T1000 (cell line): ENCODE measurements at regions not wholly inside any gene's neighbourhood (a gene's known extent, or its start where the extent isn't known, plus 50 kb on each side); places are given as distances from the start of the nearest gene placed in this dataset.
"Not testable (repeated sequence)": the region's sequence is repeated elsewhere in the genome, so short reads cannot be mapped to it uniquely, and the experiment has no call there.

ENCODE experiments used
- DNase-seq: peaks from one replicate; lab custom pipeline; 2025; ENCODE audit warnings: mixed read lengths; lab: John Stamatoyannopoulos, UW

DNA sequence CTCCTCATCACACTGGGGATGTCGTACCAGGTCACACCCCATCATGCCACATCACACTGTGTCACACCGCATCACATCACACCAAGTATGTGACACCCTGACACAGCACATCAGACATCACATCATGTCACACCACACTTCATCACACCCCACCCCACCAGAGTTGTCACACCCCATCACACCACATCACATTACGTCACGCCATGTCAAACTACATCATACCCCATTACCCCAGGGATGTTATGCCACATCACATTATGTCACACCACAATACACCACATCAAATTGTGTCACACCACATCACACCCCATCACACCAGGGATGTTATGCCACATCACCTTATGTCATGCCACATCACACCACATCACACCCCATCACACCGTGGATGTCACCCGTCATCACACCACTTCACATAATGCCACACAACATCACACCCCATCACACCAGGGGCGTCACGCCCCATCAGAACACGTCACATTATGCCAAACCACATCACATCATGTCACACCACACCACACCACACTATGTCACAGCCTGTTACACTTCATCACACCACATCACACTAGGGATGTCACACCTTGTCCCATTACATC, 133.6 kb downstream of the TMEM121 start:
- DNase-seq, result no peak

DNA sequence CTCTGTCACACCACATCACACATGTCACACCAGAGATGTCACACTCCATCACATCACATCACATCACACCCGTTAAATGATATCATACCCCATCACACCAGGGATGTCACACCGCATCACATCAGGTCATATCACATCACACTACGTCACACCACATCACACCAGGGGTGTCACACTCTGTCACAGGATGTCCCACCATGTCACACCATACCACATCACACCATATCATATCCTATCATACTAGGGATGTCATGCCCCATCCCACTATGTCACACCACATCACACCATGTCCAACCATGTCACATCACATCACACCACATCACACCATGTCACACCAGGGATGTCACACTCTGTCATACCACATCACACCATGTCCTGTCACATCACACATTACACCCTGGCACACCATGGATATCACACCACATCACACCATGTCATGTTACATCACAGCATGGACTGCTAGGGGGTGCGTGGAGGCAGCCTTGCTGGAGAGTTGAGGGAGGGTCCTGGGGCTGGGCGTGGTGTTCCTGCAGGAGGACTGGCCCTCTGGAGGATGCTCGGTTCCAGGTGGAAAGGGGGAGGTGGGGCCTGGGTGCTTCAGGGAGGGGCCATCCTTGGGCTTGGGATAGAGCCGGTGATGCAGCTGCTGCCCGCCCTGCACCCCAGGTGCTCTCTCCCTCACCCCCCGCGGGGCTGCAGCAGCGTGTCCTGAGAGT, 134.6 kb downstream of the TMEM121 start:
- DNase-seq, result no peak

DNA sequence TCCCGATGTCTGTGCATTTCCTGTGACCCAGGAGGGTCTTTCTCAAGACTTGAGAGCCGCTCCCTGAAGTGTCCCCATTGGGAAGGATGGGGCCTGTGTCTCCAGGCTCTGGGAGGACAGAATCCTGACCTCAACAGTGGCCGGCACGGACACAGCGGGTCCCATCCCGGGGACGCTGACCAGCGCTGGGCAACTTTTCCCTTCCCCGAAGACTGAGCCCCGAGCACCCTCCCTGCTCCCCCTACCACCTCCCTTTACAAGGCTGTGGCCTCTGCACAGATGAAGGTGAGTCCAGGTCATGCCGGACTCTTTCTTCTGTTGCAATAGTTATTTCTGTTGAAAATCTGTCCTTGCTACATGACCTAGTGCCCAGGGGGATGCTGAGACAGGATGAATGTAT, 135.7 kb downstream of the TMEM121 start:
- DNase-seq, result not testable (repeated sequence)

DNA sequence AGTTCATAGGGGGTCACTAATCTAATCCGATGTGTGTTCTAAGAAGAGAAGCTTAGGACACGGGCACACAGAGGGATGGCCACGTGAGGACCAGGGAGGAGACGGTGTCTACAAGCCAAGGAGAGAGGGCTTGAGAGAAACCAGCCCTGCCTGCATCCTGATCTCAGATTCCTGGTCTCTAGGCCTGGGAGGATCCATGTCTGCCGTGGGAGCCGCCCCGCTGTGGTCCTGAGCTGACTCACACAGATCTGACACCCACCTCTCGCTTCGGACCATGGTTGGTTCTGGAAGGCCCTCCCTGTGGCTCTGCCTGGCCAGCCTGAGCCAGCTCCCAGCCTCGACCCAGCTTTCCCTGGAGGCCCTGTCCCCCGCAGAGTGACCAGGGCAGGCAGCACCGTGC, 136.2 kb downstream of the TMEM121 start:
- not testable (repeated sequence) for DNase-seq

DNA sequence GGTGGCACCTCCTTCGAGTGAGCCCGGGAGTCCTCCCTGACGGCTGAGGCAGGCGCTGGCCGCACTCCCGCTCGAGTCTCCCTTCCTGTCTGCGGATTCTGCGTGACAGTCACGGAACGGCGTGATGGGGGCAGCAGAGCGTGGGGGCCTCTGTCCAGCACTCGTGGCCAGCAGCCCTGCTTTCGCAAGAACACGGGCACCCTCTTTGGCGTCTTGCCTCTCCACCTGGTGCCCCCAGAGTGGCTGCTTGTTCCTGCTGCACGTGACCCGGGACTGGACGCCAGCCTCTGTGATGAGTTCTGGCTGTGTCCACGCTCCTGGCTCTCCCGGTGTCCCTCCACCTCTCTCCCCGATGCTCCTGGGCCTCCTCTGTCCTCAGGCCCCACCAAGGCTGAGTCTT, 136.9 kb downstream of the TMEM121 start:
- DNase-seq, result not testable (repeated sequence)

DNA sequence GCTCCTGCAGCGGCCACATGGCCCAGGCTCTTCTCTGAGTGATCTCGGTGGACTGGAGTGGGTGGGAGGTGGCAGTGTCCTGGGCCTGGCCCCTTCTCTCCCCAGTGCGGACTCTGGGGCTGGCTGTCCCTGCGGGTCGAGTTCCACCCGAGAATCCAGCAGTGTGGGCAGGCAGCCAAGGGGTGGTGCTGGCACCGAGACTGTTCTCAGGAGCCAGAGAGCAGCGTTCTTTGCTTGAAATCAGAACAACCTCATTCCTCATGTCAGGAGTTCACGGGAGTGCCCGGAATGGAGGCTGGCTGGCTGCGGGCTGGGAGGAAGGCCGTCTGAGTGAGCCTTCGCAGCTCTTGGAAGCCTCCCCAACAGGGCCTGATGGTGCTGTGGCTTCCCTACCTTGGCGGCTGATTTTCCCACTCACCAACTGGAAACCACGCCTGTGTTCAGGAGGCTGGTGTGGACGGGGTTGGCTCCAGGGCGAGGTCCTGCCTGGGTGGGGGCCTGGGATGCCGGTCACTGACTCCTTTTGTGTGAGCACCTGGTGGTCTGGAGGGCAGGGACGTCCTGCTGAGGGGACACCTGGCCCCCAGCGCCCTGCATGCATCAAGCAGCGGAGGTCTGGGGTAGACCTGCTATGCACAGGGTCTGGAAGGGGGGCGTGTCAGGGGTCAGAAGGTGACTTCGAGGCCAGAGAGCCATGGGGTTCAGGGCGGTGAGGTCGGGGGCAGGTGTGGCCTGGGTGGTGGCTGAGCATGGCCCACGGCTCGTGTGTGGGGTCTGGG, 137.6 kb downstream of the TMEM121 start:
- not testable (repeated sequence) for DNase-seq

DNA sequence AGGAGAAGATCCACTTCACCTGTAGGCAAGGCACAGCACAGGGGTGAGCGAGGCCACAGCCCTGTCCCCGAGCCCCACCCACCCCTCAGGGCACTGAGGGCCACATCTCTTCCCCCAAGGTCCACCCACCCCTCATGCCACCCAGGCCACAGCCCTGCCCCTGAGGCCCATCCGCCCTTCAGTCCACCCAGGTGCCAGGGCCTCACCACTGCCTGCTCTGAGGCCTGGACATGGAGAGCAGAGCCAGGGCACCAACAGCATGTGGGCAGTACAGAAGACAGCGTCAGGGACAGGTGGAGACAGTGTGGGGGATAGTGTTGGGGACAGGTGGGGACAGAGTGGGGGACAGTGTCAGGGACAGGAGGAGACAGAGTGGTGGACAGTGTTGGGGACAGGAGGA, 138.3 kb downstream of the TMEM121 start:
- no peak for DNase-seq

DNA sequence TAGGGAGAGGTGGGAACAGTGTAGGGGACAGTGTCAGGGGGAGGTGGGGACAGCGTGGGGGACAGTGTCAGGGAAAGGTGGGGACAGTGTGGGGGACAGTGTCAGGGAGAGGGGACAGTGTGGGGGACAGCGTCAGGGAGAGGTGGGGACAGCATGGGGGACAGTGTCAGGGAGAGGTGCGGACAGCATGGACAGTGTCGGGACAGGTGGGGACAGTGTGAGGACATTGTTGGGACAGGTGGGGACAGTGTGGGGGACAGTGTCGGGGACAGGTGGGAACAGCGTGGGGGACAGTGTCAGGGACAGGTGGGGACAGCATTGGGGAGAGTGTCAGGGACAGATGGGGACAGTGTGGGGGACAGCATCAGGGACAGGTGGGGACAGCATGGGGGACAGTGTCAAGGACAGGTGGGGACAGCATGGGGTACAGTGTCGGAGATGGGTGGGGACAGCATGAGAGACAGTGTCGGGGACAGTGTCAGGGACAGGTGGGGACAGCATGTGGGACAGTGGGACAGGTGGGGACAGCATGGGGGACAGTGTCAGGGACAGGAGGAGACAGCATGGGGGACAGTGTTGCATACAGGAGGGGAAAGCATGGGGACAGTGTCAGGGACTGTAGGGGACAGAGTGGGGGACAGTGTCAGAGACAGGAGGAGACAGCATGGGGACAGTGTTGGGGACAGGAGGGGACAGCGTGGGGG, 139.0 kb downstream of the TMEM121 start:
- DNase-seq, result no peak

DNA sequence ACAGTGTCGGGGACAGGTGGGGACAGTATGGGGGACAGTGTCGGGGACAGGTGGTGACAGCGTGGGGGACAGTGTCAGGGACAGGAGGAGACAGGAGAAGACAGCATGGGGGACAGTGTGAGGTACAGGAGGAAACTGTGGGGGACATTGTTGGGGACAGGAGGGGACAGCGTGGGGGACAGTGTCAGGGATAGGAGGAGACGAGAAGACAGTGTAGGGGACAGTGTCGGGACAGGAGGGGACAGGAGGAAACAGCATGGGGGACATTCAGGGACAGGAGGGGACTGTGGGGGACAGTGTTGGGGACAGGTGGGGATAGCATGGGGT, 139.5 kb downstream of the TMEM121 start:
- DNase-seq, result no peak

DNA sequence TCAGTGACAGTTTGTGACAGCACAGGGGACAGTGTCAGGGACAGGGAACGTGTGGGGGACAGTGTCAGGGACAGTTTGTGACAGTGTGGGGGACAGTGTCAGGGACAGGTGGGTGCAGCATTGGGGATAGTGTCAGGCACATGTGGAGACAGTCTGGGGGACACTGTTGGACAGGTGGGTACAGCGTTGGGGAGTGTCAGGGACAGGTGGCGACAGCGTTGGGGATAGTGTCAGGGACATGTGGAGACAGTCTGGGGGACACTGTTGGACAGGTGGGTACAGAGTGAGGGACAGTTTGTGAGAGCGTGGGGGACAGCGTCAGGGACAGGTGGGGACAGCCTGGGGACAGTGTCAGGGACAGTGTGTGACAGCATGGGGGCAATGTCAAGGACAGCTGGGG, 140.0 kb downstream of the TMEM121 start:
- DNase-seq, result no peak

DNA sequence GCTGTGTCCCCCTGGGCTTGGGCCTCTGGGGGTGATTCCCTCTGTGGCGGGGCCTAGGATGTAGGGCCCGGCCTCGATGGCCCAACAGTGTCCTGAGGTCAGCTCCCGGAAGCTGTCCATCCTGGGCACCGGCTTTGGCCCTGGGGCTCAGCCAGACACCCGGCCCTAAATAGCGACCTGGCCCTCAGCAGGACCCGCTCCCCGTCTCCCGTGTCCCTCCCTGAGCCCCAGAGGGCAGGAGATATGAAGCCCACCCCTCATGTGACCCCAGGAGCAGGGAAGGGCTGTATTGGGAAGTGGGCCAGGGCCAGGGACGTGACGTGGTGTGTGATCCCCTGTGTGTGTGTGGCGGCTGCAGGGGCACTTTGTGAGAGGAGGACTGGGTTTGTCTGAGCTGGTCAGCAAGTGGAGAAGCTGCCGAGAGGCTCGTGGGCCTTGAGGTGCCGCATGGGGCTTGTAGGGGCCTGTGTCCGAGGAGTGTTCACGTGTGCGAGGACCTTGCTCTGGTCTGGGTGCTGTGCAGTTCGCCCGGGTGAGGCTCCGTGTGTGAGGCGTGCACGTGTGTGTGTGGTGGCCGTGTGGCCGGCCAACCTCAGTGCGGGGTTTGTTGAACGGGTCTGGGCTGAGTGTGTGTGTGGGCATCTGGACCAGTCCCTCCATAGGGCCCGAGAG, 140.7 kb downstream of the TMEM121 start:
- DNase-seq, result not testable (repeated sequence)

DNA sequence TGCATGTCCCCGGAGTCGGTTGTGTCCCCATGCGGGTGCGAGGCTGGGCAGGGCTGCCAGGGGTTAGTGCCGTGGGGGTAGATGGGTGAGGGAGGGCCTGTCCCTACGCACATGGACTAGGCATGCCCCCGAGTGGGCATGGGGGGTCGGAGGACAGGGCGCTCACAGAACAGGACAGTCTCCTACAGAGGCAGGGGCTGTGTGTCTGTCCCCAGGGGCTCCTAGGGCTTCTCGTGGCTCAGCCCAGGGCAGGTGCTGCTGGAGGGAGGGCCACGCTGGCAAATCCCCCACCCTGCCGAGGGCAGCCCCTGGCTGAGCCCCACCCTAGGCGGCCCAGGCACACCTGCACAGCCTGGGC, 141.3 kb downstream of the TMEM121 start:
- not testable (repeated sequence) for DNase-seq

DNA sequence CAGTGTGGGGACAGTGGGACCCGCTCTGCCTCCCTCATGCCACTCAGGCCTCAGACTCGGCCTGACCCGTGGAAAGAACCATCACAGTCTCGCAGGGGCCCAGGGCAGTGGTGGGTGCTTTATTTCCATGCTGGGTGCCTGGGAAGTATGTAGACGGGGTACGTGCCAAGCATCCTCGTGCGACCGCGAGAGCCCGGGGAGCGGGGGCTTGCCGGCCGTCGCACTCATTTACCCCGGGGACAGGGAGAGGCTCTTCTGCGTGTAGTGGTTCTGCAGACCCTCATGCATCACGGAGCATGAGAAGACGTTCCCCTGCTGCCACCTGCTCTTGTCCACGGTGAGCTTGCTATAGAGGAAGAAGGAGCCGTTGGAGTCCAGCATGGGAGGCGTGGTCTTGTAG, 141.6 kb downstream of the TMEM121 start:
- not testable (repeated sequence) for DNase-seq

DNA sequence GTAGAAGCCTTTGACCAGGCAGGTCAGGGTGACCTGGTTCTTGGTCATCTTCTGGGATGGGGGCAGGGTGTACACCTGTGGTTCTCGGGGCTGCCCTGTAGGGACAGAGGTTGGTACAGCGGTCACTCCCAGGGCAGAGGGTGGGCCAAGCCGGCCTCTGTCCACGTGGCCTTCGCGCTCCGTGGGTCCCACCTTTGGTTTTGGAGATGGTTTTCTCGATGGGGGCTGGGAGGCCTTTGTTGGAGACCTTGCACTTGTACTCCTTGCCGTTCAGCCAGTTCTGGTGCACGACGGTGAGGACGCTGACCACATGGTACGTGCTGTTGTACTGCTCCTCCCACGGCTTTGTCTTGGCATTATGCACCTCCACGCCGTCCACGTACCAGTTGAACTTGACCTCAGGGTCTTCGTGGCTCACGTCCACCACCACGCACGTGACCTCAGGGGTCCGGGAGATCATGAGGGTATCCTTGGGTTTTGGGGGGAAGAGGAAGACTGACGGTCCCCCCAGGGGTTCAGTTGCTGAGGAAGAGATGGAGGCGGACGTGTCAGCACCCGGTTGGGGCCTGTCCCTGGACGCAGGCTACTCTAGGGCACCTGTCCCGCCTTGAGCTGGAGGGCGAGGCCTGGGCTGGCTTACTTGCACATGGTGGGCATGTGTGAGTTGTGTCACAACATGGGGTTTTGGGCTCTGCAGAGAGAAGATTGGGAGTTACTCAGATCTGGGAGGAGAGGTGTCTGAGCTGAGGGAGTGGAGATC, 142.3 kb downstream of the TMEM121 start:
- DNase-seq, result not testable (repeated sequence)

DNA sequence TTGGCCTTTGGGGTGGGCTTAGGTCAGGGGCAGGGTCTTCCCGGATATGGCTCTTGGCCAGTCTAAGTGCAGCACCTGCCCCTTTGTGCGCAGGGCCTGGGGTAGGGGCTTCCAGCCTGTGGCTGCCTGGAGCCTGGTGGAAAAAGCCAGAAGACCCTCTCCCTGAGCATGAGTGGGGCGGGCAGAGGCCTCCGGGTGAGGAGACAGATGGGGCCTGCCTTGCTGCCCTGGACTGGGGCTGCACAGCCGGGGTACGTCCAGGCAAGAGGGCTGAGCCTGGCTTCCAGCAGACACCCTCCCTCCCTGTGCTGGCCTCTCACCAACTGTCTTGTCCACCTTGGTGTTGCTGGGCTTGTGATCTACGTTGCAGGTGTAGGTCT, 142.8 kb downstream of the TMEM121 start:
- DNase-seq, result not testable (repeated sequence)

DNA sequence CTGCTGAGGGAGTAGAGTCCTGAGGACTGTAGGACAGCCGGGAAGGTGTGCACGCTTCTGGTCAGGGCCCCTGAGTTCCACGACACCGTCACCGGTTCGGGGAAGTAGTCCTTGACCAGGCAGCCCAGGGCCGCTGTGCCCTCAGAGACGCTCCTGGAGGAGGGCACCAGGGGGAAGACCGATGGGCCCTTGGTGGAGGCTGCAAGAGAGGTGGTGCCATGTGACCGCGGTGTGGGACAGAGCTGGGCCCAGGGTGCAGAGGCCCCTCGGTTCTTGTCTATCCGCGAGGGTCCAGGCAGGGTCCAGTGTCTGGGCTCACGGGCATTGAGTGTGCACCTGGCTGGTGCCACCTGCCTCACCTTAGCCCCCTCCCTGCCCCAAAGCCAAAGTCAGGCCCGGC, 143.3 kb downstream of the TMEM121 start:
- DNase-seq, result not testable (repeated sequence)

DNA sequence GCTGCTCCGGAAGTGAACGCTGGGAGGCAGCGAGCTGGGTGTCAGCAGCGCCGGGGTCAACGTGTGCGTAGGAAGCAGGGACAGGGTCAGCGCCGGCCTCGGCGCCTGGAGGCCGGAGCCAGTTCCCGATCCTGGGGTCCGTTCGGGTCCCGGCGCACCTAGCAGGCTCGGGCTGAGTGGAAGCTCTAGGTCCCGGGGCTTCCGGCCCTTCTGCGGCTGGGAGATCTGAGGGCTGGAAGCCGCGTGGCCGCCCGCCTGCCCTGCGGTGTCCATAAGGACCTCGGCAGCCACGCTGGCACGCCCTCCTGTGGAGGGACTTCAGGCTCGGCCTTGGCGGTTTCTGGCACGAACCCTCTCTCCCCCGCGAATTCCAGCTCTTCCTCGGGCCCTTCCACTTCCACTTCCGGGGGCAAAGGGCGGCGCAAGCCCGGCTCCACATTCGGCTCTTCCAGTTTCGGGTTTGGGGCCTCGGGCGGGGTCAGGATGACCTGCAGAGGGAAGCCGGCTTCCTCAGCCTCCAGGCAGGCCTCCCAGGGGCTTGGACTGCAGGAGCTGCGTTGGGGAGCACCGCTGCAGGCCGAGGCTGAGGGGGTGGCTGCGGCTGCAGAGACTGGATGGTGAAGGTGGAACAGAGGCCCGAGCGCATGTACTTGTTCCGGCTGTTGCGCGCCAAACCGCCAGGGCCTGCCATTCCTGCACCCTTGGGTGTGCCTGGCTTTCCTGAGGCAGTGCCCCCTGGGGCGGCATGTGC, 146.2 kb downstream of the TMEM121 start:
- not testable (repeated sequence) for DNase-seq

DNA sequence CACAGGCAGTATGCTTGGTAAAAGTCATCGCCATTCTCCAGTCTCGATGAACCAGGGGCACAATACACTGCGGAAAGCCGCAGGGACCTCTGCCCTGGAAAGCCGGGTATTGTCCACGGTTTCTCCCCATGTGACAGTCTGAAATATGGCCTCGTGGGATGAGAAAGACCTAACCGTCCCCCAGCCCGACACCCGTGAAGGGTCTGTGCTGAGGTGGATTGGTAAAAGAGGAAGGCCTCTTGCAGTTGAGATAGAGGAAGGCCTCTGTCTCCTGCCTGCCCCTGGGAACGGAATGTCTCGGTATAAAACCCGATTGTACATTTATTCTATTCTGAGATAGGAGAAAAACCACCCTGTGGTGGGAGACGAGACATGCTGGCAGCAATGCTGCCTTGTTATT, 149.1 kb downstream of the TMEM121 start:
- DNase-seq, result not testable (repeated sequence)

DNA sequence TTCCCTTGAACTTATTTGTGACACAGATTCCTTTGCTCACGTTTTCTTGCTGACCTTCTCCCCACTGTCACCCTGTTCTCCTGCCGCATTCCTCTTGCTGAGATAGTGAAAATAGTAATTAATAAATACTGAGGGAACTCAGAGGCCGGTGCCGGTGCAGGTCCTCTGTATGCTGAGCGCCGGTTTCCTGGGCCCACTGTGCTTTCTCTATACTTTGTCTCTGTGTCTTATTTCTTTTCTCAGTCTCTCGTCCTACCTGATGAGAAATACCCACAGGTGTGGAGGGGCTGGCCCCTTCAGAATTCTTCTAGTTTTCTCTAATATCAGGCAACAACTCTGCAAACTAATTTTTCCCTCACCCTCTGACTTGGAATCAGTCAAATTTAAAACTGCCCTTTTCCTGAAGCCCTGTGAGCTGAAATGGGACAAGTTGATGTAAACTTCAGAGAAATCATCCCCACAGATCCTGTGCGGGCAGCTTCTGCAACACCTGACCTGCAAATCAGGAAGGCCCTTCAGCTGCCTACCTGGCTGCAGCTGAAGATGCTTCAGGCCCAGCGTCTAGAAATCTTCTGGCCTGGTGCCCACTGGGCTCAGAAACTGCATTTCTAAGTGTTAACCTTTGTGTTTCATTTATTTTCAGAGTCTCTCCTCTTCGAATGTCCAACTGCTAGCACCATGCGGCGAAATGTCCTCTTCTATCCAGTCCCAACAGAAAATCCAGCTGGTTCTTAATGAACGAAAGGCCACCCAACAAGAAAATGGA, 149.7 kb downstream of the TMEM121 start:
- DNase-seq, result not testable (repeated sequence)

DNA sequence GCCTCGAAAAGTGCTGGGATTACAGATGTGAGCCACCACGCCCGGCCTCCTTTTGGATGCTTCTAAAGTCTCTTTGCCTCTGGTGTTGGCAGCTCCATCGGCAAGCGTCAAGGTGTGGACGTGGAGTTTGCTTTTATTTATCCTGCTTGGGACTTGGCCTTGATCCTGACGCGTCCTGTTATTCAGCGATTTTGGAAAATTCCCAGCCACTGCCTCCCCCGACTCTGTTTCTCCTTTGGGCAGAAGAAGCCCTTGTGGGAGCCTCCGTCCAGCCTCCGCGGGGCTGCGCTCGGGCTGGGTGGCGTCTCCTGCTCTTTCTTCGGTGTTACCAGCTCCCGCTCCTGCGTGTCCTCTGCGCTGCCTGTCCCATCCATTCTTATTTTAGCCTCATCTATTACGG, 151.7 kb downstream of the TMEM121 start:
- DNase-seq, result not testable (repeated sequence)
